ENCODE measurements at regions not wholly inside any gene's neighbourhood (a gene's known extent, or its start where the extent isn't known, plus 50 kb on each side); places are given as distances from the start of the nearest gene placed in this dataset.
A peak's percentile ranks its signal among the peaks of the same experiment; 100 is the strongest.
"Not testable (repeated sequence)": the region's sequence is repeated elsewhere in the genome, so short reads cannot be mapped to it uniquely, and the experiment has no call there.

- DNase-seq (ENCODE audit: low read depth in 2 of 2), result no peak
These were observed 189.0 kb downstream of the GALNT1 start for GRCh38 chr18:35770376-35771014.

DNA sequence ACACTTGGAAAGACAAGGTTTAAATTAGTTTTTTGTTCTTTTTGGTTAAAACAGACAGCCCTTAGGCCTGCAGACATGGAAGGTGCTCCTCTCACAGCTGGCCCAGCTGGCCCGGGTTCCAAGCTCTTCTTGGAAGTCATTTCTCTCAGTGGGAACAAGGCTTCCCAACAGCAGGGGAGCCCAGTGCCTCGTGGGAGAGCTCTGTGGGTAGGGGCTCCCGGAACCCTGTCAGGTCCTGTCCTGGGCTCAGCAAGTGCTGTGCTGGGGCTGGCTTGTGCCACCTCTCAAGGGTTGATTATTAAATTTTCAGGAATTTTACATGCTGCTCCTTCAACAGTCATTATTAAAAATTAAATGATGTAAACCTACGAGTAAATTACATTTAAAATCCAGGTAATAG is 189.6 kb downstream of the GALNT1 start:
- DNase-seq (ENCODE audit: low read depth in 2 of 2), result no peak

GRCh38 chr18:35775887-35776286 is 194.3 kb downstream of the GALNT1 start:
- DNase-seq (ENCODE audit: low read depth in 2 of 2), result peak in 1 of 2 donors; percentile 23

DNA sequence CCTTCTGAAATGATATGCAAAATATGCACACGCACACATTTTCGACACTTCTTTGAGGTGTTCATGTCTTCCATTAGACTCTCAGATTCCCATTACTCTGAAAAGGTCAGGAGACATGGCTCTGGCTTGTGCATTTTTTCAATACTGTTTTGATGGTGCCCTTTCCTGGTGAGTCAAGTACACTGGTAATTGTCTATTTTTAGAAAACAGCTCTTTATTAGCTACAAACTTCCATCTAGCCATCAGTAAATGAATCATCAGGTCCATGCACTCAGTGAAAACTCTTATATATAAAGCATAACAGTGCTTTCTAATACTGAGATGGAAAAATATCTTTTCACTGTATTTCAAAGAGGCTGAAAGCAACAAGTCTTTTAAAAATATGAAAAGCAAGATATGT is 194.9 kb downstream of the GALNT1 start:
- DNase-seq (ENCODE audit: low read depth in 2 of 2), result no peak

DNA sequence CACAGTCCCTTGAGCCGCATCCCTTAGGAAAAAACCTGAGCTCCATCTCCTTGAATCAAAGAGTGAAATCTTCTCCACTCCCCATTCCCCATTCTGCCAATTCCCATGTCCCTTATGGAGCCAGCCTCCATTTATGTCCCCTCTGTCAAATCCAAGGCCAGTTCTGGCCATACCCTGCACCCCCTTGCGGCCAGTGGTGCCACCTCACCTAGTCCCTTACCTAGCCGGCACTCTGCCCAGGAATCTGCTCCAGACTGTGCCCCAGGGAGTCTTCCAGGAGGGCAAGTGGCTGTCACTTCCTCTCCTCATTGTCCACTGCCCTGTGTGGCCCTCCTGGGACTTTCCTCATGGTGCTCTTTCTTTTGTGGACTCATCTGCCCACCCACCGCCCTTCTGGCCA is 195.4 kb upstream of the RMP24 start:
- DNase-seq (ENCODE audit: low read depth in 2 of 2), result no peak

GRCh38 chr18:35778850-35779627 is 193.4 kb upstream of the RMP24 start:
- DNase-seq (ENCODE audit: low read depth in 2 of 2), result no peak

DNA sequence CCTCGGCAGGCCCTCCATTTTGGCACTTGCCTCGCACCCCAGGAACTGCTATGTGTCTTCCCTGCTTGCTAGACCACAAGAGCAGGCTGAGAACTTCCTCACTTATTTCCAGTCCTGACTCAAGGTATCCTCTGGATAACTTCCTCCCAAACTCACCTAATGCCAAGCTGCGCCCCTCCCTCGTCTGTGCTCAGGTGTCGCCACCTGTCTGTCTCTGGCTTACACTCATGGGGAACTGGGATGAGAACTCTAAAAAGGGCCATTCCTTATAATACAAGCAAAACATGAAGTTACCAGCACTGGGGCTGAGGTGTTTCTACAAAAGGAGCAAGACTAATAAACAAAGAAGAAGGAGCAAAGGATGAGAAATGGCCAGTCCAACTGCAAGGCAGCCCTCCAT is 191.5 kb upstream of the RMP24 start:
- DNase-seq (ENCODE audit: low read depth in 2 of 2), result no peak

DNA sequence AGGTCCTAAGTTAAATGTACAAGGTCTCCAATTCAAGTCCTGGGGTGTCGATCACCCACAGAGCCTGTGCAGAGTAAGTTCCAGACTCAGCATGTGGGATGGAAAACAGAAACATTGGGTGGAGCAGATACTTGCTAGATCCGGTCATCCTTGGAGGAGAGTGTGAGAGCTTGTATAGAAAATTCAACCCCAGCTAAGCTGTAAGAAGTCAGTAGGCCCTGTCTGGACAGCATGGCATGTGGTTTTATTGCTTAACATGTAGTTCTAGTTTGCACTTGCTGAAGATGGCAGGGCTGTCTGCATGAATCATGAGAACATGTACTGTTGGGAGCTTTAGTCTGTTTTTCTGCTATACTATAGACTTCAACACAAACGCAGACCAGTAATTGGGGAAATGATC is 189.6 kb upstream of the RMP24 start:
- DNase-seq (ENCODE audit: low read depth in 2 of 2), result no peak

DNA sequence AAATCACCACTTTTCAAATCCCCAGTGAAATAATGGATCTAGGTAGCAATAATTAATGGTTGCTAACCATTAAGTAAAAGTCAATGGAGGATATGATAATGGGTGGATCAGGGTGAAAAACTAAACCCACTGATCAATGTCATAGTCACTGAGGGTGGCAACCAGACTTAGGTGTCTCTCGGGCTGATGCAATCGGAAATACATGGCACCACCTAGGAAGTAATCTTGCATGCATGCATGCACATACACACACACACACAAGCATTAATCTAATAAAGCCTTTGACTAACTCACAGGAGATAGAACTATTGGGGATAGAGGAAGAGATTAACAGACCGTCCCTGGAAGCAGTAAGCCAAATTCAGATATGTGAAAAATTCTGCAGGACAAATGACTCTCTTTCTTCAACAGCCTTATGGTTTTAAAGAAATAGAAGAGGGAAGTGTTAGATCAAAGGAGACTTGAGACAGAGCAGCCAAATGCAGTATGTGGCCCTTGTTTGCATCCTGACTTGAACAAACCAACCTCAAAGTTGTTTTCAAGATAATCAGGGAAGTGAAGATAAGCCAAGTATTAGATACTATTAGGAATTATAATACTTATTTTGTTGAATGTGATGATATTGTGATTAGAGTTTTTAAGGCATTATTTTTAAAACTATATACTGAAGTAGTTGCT is 186.0 kb upstream of the RMP24 start:
- no peak for DNase-seq (ENCODE audit: low read depth in 2 of 2)

DNA sequence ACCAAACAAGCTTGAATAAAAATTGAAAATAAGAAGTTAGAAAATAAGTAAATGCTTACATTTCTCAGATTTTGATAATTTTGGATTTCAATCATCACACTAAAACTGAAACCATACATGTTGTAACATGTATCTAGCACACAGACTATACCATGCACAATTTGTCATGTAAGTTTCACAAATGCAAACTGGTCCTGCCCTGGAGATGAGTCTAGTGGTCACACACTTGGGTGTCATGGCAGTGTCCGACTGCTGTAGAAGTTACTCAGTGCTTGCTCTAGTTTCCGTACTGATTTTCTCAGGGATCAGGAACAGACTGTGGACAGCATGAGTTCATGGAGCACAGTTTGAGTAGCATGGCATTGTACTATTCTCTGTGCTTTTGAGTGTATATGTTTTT is 182.9 kb upstream of the RMP24 start:
- no peak for DNase-seq (ENCODE audit: low read depth in 2 of 2)

- DNase-seq (ENCODE audit: low read depth in 2 of 2), result no peak
These were observed 174.5 kb upstream of the RMP24 start for GRCh38 chr18:35797948-35798347.

DNA sequence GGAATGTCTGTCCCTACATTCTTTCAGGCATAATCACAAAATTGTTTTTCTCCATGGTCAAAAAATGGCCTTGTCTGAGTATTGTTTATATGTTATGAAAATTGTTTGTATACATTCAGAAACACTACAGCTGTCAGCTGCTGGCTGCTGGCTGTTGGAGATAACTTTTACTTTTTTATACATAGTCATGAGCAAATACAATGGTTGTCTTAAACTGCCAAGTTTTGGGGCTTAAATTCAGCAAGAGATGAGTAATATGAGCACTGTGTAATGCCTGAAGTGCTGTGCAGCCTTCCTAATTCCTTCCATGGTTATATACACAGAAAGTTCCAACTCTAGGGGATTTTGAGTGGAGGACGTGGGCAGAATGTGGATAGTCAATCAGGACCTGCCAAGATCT is 168.9 kb upstream of the RMP24 start:
- DNase-seq (ENCODE audit: low read depth in 2 of 2), result no peak

DNA sequence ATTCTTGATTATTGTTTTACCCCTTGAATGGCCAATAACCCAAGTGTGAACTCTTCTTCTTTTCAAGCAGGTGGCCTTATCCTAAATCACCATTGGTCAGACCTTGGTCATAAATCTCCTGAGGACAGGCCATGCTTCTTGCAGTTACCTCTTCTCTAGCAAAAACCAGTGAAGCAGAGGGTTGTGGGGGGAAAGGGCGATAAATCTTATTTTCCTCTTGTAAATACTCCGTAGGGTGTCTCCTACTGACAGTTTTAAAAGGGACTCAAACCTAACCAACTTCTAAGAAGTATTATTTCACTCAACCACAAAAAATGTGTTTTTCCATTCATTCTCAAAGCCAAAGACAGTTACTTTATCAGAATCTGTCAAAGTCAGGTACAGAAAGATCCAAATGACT is 168.1 kb upstream of the RMP24 start:
- DNase-seq (ENCODE audit: low read depth in 2 of 2), result no peak

DNA sequence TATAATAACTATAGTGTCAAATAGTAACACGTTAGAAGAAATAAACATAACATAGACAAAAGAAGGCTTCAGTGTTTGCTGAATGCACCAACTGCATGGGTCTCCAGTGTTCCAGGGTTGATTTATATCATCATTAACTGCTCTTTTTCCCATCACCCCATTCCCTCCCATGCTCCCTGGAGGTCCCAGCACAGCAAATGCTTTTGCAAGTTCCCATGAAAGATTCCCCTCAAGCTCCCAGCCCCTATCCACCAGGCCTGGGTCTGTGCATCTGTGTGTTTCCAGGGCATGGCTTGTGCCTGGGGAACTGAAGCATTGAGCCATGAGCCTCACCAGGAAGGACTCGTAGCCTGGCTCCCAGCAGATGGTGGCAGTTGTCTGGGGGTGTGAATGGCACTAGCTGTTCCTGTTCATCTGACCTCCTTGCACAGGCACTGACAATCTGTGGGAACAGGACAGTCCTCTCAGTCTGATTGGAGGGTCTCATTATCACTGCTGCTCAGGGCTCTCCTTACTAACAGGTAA is 164.6 kb upstream of the RMP24 start:
- DNase-seq (ENCODE audit: low read depth in 2 of 2), result no peak

DNA sequence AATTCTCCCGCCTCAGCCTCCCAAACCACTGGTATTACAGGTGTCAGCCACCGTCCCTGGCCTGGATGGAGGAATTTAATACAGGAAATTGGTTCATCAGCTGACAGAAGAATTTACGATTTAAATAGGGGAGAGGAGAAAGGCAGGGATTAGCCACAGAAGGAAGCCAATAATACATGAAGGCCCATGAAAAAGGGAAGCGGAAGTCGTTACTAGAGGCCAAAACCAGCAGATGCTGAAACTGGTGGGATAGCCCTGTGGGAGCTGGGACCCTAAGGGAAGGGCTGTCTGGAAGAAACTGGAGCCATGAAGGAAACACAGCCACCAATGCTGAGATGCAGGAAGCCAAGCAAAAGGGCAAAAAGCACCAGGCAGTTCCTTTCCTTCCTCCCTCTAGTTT is 163.7 kb upstream of the RMP24 start:
- DNase-seq (ENCODE audit: low read depth in 2 of 2), result no peak

DNA sequence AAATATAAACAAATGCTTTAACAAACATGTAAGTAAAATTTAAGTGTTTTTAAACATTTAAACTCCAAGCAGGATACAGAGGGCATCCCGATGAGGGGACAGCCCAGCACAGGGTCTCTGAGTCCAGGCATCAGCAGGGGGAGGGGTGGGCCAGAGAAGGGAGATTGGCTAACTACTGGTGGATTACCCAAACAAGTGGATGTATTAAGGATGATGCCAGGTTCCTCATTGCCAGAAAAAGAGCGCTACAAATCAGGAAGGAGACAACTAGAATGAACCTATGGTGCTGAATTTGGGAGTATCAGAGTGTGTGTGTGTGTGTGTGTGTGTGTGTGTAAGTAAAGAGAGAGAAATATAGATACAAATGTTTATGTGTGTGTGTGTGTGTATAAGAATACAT is 162.0 kb upstream of the RMP24 start:
- no peak for DNase-seq (ENCODE audit: low read depth in 2 of 2)

GRCh38 chr18:35811896-35812295 is 160.6 kb upstream of the RMP24 start:
- DNase-seq (ENCODE audit: low read depth in 2 of 2), result peak; percentile 1 to 60

DNA sequence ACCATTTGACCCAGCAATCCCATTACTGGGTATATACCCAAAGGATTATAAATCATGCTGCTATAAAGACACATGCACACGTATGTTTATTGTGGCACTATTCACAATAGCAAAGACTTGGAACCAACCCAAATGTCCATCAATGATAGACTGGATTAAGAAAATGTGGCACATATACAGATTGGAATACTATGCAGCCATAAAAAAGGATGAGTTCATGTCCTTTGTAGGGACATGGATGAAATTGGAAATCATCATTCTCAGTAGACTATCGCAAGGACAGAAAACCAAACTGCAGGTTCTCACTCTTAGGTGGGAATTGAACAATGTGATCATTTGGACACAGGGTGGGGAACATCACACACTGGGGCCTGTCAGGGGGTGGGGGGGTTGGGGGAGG is 157.5 kb upstream of the RMP24 start:
- not testable (repeated sequence) for DNase-seq (ENCODE audit: low read depth in 2 of 2)

DNA sequence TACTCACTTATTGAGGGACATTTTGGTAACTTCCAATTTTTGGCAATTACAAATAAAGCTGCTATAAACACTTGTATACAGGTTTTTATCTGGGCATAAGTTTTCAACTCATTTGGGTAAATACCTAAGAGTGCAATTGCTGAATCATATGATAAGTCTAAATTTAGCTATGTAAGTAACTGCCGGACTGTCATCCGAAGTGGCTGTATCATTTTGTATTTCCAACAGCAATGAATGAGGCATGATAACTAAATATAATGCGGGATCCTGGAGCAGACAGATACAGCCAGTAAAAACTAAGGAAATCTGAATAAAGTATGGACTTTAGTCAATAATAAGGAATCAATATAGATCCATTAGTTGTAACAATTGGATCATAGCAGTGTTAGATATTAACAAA is 156.5 kb upstream of the RMP24 start:
- DNase-seq (ENCODE audit: low read depth in 2 of 2), result no peak

GRCh38 chr18:35817604-35818352 is 154.7 kb upstream of the RMP24 start:
- no peak for DNase-seq (ENCODE audit: low read depth in 2 of 2)

DNA sequence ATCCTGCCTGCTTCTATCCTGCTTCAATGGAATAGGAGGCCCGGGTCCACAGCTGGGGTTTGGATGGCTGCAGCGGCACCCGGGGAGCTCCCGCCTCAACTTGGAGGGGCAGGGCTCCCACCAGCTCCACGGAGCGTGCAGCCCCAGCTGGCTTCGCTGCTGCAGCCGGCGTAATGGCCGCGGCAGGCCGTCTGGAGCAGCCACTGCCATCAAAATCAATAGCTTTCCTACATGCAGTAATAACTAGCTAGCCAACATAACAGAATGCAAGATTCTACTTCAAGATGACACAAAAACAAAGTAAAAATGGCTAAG is 154.2 kb upstream of the RMP24 start:
- no peak for DNase-seq (ENCODE audit: low read depth in 2 of 2)

- no peak for DNase-seq (ENCODE audit: low read depth in 2 of 2)
These were observed 150.1 kb upstream of the RMP24 start for GRCh38 chr18:35822413-35822812.

All from dermis microvascular lymphatic vessel endothelial cell (primary cell).